Activated naive CD4-positive, alpha-beta T cell treated with anti-CD3 and anti-CD28 coated beads, Interleukin-2, amount 50 U/mL, for 24 hours (primary cell): ENCODE measurements at regions not wholly inside any gene's neighbourhood (a gene's known extent, or its start where the extent isn't known, plus 50 kb on each side); places are given as distances from the start of the nearest gene placed in this dataset.

Source experiments
- H3K27ac Mint-ChIP-seq: one replicate; pipeline ENCODE4 v1.8.0; 2021; ENCODE audit warnings: mild to moderate bottlenecking, mixed read lengths
- H3K27me3 Mint-ChIP-seq: one replicate; pipeline ENCODE4 v1.8.0; 2021; ENCODE audit warnings: mixed read lengths
- H3K36me3 Mint-ChIP-seq: one replicate; pipeline ENCODE4 v1.8.0; 2021; ENCODE audit warnings: mixed read lengths
- H3K4me1 Mint-ChIP-seq: one replicate; pipeline ENCODE4 v1.8.0; 2021; ENCODE audit warnings: mixed read lengths
- H3K4me3 Mint-ChIP-seq: one replicate; pipeline ENCODE4 v1.8.0; 2021; ENCODE audit warnings: mild to moderate bottlenecking, mixed read lengths
- H3K9me3 Mint-ChIP-seq: one replicate; pipeline ENCODE4 v1.8.0; 2021; ENCODE audit warnings: mixed read lengths

DNA sequence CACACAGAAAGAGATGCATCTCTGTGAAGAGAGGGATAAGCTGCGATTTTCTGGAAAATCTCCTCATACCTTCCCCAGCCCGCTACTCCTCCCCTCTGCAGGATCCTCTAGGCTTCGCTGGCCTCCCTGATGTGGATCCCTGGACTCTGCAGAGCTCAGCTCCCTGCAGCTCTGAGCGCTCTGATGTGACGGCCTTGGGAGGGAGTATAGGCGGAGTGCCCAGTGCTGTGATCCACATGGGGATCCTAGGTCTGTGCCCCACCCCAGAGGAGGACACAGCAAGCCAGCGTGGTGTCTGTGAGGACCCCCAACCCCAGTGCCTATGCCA, 111.0 kb downstream of the GYPC start:
- Mint-ChIP-seq H3K36me3 (no peaks in the 10 kb centered on the region), H3K9me3 (no peaks in the 10 kb centered on the region), H3K27me3 (no peaks in the 10 kb centered on the region), H3K4me3 (no peak overlapping the region), H3K4me1 (peaks cover 78% of the 10 kb centered on the region), H3K27ac (no peak overlapping the region)

GRCh38 chr2:126769118-126769517, 113.2 kb downstream of the GYPC start:
- Mint-ChIP-seq H3K4me3 (no peak overlapping the region), H3K27ac (no peak overlapping the region), H3K4me1 (peaks cover 61% of the 10 kb centered on the region), H3K36me3 (no peaks in the 10 kb centered on the region), H3K9me3 (no peaks in the 10 kb centered on the region), H3K27me3 (no peaks in the 10 kb centered on the region)

- Mint-ChIP-seq H3K9me3 (no peaks in the 10 kb centered on the region), H3K27ac (no peak overlapping the region), H3K27me3 (no peaks in the 10 kb centered on the region), H3K4me3 (no peak overlapping the region), H3K36me3 (no peaks in the 10 kb centered on the region), H3K4me1 (peaks cover 52% of the 10 kb centered on the region)
Measured at GRCh38 chr2:126770466-126770865, 114.5 kb downstream of the GYPC start.

- Mint-ChIP-seq H3K36me3 (no peaks in the 10 kb centered on the region), H3K4me1 (peaks cover 52% of the 10 kb centered on the region), H3K27me3 (no peaks in the 10 kb centered on the region), H3K4me3 (no peak overlapping the region), H3K9me3 (no peaks in the 10 kb centered on the region), H3K27ac (no peak overlapping the region)
Measured at GRCh38 chr2:126771094-126771493, 115.1 kb downstream of the GYPC start.

GRCh38 chr2:126771501-126772195, 115.7 kb downstream of the GYPC start:
- Mint-ChIP-seq H3K27ac (peak overlapping the region; percentile 74), H3K4me3 (no peak overlapping the region), H3K4me1 (peaks cover 48% of the 10 kb centered on the region), H3K36me3 (no peaks in the 10 kb centered on the region), H3K27me3 (no peaks in the 10 kb centered on the region), H3K9me3 (no peaks in the 10 kb centered on the region)

DNA sequence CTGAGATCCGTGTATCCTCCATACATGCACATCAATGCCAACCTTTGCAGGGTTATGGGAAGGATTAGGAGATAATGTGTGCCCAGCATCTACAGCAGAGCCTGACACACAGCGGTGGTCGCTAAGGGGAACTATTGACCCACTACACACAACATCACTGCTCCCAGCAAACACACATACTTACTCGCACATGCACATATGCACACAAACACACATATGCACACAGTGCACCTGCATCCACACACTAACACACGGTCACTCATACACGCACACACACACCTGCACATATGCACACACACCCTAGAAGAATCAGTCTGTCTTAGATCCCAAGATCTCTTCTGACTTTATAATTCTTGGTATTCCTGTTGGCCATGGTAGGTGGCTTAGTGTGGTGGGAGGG, 118.3 kb downstream of the GYPC start:
- Mint-ChIP-seq H3K36me3 (no peaks in the 10 kb centered on the region), H3K4me3 (no peak overlapping the region), H3K4me1 (peaks cover 34% of the 10 kb centered on the region), H3K27ac (no peak overlapping the region), H3K9me3 (no peaks in the 10 kb centered on the region), H3K27me3 (no peaks in the 10 kb centered on the region)

- H3K36me3 Mint-ChIP-seq, result no peaks in the 10 kb centered on the region
- no peak overlapping the region for H3K27ac Mint-ChIP-seq
- H3K4me1 Mint-ChIP-seq, result peaks cover 29% of the 10 kb centered on the region
- H3K9me3 Mint-ChIP-seq, result no peaks in the 10 kb centered on the region
- no peak overlapping the region for H3K4me3 Mint-ChIP-seq
- H3K27me3 Mint-ChIP-seq, result no peaks in the 10 kb centered on the region
Measured at GRCh38 chr2:126774761-126775160, 118.8 kb downstream of the GYPC start.

GRCh38 chr2:126775300-126775985, 119.5 kb downstream of the GYPC start:
- no peaks in the 10 kb centered on the region for H3K27me3 Mint-ChIP-seq
- peak overlapping the region; percentile 71 for H3K27ac Mint-ChIP-seq

DNA sequence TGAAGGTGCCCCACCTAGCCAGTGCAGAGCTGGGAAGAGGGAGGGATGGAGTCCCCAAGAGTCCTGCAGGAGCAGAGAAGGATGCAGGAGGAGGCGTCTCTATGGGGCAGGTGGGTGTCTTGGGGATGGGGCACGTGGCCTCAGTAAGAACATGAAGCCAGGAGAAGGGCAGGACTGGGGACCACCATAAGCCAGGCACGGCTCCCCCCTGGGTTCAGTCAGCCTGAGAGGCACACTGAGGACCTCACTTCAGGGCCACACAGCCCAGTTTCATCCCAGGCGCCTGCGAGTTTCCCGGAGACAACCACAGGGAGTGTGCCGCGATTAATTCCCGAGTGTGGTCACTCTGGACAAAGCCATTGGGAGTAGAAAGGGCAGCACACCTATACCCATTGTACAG, 120.3 kb downstream of the GYPC start:
- Mint-ChIP-seq H3K36me3 (no peaks in the 10 kb centered on the region), H3K4me1 (peaks cover 23% of the 10 kb centered on the region), H3K27ac (peak overlapping the region; percentile 71), H3K9me3 (no peaks in the 10 kb centered on the region), H3K4me3 (peak overlapping the region; percentile 83), H3K27me3 (no peaks in the 10 kb centered on the region)

More at GRCh38 chr2:126775300-126775985, 119.5 kb downstream of the GYPC start:
- no peaks in the 10 kb centered on the region for H3K36me3 Mint-ChIP-seq
- peak overlapping the region; percentile 83 for H3K4me3 Mint-ChIP-seq
- no peaks in the 10 kb centered on the region for H3K9me3 Mint-ChIP-seq
- H3K4me1 Mint-ChIP-seq, result peaks cover 23% of the 10 kb centered on the region

DNA sequence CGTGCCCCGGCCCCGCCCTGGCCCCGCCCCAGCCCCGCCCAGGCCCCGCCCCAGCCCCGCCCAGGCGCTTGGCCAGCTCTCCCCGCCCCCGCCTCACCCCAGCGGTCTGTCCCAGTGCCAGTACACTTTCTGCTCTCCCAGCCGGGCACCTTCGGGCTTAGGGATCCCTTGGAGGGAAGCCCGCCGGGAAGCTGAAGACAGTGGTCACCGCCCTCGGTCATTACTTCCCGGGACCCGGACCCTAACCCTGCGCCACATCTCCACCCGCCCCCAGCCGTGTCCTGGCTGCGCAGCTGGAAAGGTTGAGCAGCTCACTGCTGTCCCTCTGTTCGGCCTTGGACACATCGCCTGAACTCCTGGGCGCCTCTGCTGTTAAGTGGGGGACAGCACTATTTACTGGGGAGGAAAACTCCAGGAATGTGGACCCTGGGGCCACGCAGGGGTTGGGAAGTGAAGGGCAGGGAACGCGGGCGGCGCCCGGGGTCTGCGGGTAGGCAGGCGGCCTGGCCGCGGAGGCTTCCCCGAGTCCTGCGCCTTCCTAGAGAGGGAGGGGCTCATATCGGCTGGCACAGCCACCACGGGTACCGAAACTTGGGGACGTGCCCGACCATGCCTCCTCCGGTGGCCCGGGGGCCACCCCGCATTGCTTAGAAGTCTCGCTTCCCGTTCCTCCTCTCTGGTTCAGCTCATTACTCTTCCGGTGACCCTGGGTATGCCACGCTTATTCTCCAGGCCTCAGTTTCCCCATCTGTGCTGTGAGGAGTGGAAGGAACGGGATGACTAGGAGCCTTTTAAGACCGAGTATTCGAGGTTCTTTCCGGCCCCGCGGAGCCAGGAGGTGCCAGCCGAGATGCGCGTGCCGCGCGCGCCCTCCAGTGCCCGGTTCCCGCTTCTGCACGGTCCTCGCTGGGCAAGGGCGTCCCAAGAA, 121.0 kb downstream of the GYPC start:
- H3K27ac Mint-ChIP-seq, result peak overlapping the region; percentile 44
- no peaks in the 10 kb centered on the region for H3K9me3 Mint-ChIP-seq
- H3K36me3 Mint-ChIP-seq, result no peaks in the 10 kb centered on the region
- no peaks in the 10 kb centered on the region for H3K27me3 Mint-ChIP-seq
- peak overlapping the region; percentile 95 for H3K4me3 Mint-ChIP-seq
- peaks cover 22% of the 10 kb centered on the region for H3K4me1 Mint-ChIP-seq

DNA sequence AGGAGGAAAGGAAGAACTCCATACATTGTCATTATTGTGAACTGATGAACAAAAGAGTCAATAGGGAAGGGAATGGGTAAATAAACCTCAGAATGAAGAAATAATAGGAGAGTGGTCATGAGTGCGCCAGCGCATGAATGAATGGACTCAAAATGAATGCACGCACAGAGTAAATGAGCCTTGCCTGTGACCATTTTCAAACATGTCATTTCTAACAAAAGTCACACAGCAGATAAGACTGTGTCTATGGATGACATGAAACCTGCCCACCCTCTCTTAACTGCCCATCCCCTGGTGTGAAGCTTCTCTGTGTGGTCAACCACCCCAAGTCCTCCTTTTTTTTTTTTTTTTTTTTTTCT, 121.1 kb upstream of the TEX51 start:
- Mint-ChIP-seq H3K9me3 (no peaks in the 10 kb centered on the region), H3K27ac (peak overlapping the region; percentile 44), H3K27me3 (peaks cover 2% of the 10 kb centered on the region), H3K36me3 (no peaks in the 10 kb centered on the region), H3K4me1 (peaks cover 17% of the 10 kb centered on the region), H3K4me3 (peak overlapping the region; percentile 95)

GRCh38 chr2:126778561-126779501, 119.9 kb upstream of the TEX51 start:
- Mint-ChIP-seq H3K27ac (no peak overlapping the region), H3K27me3 (peaks cover 2% of the 10 kb centered on the region), H3K4me3 (no peak overlapping the region)

GRCh38 chr2:126781206-126781605, 117.5 kb upstream of the TEX51 start:
- no peak overlapping the region for H3K4me3 Mint-ChIP-seq
- H3K9me3 Mint-ChIP-seq, result no peaks in the 10 kb centered on the region

More at GRCh38 chr2:126778561-126779501, 119.9 kb upstream of the TEX51 start:
- H3K4me1 Mint-ChIP-seq, result peaks cover 17% of the 10 kb centered on the region
- H3K36me3 Mint-ChIP-seq, result no peaks in the 10 kb centered on the region
- H3K9me3 Mint-ChIP-seq, result no peaks in the 10 kb centered on the region

DNA sequence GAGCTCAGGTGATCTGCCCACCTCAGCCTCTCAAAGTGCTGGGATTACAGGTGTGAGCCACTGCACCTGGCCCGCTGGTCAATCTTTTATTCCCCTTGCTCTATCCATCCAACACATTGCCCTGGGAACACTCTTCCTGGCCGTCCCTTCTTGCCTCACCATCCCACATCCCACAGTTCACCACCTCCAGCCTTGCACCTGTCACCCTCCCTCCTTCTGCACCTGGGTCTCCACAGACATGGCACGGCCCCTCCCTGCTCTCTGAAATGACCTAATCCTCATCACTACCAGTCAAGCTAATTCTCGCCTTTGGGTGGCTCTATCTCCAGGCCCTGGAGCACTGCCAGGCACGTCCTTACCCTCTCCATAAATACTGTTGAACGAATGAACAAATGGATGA, 116.9 kb upstream of the TEX51 start:
- peaks cover 5% of the 10 kb centered on the region for H3K4me1 Mint-ChIP-seq
- peaks cover 2% of the 10 kb centered on the region for H3K27me3 Mint-ChIP-seq
- H3K36me3 Mint-ChIP-seq, result no peaks in the 10 kb centered on the region
- H3K9me3 Mint-ChIP-seq, result no peaks in the 10 kb centered on the region
- no peak overlapping the region for H3K27ac Mint-ChIP-seq
- no peak overlapping the region for H3K4me3 Mint-ChIP-seq

More at GRCh38 chr2:126781206-126781605, 117.5 kb upstream of the TEX51 start:
- Mint-ChIP-seq H3K4me1 (peaks cover 5% of the 10 kb centered on the region), H3K36me3 (no peaks in the 10 kb centered on the region), H3K27ac (no peak overlapping the region), H3K27me3 (peaks cover 2% of the 10 kb centered on the region)

GRCh38 chr2:126782648-126783047, 116.0 kb upstream of the TEX51 start:
- no peaks in the 10 kb centered on the region for H3K9me3 Mint-ChIP-seq
- no peak overlapping the region for H3K27ac Mint-ChIP-seq
- no peaks in the 10 kb centered on the region for H3K4me1 Mint-ChIP-seq
- no peak overlapping the region for H3K4me3 Mint-ChIP-seq
- no peaks in the 10 kb centered on the region for H3K36me3 Mint-ChIP-seq
- H3K27me3 Mint-ChIP-seq, result peaks cover 2% of the 10 kb centered on the region
